DOHH2 (cell line): ENCODE measurements at regions not wholly inside any gene's neighbourhood (a gene's known extent, or its start where the extent isn't known, plus 50 kb on each side); places are given as distances from the start of the nearest gene placed in this dataset.

Source experiments
- H3F3A ChIP-seq: fragments of 200-600 bp; sonication (generic), shearing (Covaris generic); 2 replicates; pipeline ENCODE4 v1.6.0; 2016; ENCODE audit warnings: antibody characterized with exemption, mild to moderate bottlenecking; ENCODE audit not compliant: control insufficient read depth, insufficient read depth
- H3K27ac ChIP-seq: fragments of 200-600 bp; sonication (generic); 2 replicates; pipeline ENCODE4 v1.5.1; 2014; ENCODE audit warnings: low read depth, mild to moderate bottlenecking, low read length, moderate library complexity
- H3K27me3 ChIP-seq: fragments of 200-600 bp; sonication (generic); 2 replicates; pipeline ENCODE4 v1.6.1; 2014; ENCODE audit warnings: mild to moderate bottlenecking, low read length, mixed read lengths; ENCODE audit not compliant: control insufficient read depth
- H3K36me3 ChIP-seq: fragments of 200-600 bp; sonication (generic); 2 replicates; pipeline ENCODE4 v1.6.1; 2014; ENCODE audit warnings: mild to moderate bottlenecking, low read length, moderate library complexity, mixed read lengths; ENCODE audit not compliant: control insufficient read depth
- H3K4me1 ChIP-seq: fragments of 200-600 bp; sonication (generic); 2 replicates; pipeline ENCODE4 v1.6.1; 2014; ENCODE audit warnings: mild to moderate bottlenecking, low read length, mixed read lengths; ENCODE audit not compliant: control insufficient read depth
- H3K4me2 ChIP-seq: fragments of 200-600 bp; sonication (generic); 2 replicates; pipeline ENCODE4 v1.6.0; 2014; ENCODE audit warnings: mild to moderate bottlenecking, low read length, moderate library complexity
- H3K4me3 ChIP-seq: fragments of 200-600 bp; sonication (generic); 2 replicates; pipeline ENCODE4 v1.5.1; 2014; ENCODE audit warnings: mild to moderate bottlenecking, low read length, mixed read lengths
- H3K79me2 ChIP-seq: fragments of 200-600 bp; sonication (generic); 2 replicates; pipeline ENCODE4 v1.6.1; 2014; ENCODE audit warnings: mild to moderate bottlenecking, low read length, mixed read lengths; ENCODE audit not compliant: control insufficient read depth
- H3K9me2 ChIP-seq: fragments of 200-600 bp; sonication (generic); replicated peaks from 2 replicates; pipeline ENCODE4 v1.6.1; 2014; ENCODE audit warnings: mild to moderate bottlenecking, low read length, mixed read lengths; ENCODE audit not compliant: control insufficient read depth
- H3K9me3 ChIP-seq: fragments of 200-600 bp; sonication (generic); 2 replicates; pipeline ENCODE4 v1.6.1; 2014; ENCODE audit warnings: antibody characterized with exemption, low read length, mixed read lengths; ENCODE audit not compliant: control insufficient read depth, insufficient read depth
- H4K20me1 ChIP-seq: fragments of 200-600 bp; sonication (generic); 2 replicates; pipeline ENCODE4 v1.6.0; 2014; ENCODE audit warnings: low read depth, mild to moderate bottlenecking, antibody characterized with exemption, low read length, moderate library complexity; ENCODE audit not compliant: control insufficient read depth, insufficient read depth
- EZH2phosphoT487 ChIP-seq: fragments of 200-600 bp; sonication (generic); IDR thresholded peaks from 2 replicates; pipeline ENCODE4 v1.6.1; 2017; ENCODE audit warnings: borderline replicate concordance, mild to moderate bottlenecking, antibody characterized with exemption, low read length, moderate library complexity, mixed read lengths
- TF ChIP-seq, protein P1 (sequence below): fragments of 200-600 bp; sonication (generic); IDR thresholded peaks from one replicate; pipeline ENCODE4 v1.5.1; 2014; ENCODE audit warnings: antibody characterized with exemption, mild to moderate bottlenecking, low read depth, low read length; ENCODE audit not compliant: poor library complexity, severe bottlenecking

DNA sequence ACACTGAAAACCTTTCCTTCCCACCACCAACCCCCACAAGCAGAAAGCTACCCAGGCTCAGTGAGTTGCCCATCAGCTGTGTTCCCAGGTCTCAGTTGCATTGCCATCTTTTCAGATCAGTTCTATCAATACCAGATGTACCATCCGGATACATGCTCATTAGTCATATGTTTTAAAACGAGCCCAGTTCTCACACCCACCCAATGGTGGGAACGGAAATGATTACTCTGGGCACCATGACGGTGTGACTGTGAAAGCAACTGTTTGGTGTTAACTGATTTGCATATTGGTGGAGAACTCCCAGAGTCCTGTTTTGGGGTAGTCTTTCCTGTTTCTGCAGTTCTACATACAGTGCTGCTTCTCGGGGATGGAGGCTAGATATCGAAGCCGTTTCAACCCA lies 212.3 kb downstream of the TRIM36 start:
- no peak overlapping the region for H3K4me3 ChIP-seq
- H3K27me3 ChIP-seq: no peaks in the 10 kb centered on the region
- H3K9me2 ChIP-seq: no peaks in the 10 kb centered on the region
- no peak overlapping the region for H3K27ac ChIP-seq
- no peaks in the 10 kb centered on the region for H4K20me1 ChIP-seq
- no peaks in the 10 kb centered on the region for H3K79me2 ChIP-seq
- no peaks in the 10 kb centered on the region for H3F3A ChIP-seq
- no peaks in the 10 kb centered on the region for H3K9me3 ChIP-seq
- H3K4me2 ChIP-seq: no peak overlapping the region
- H3K36me3 ChIP-seq: no peaks in the 10 kb centered on the region
- no peak for TF ChIP-seq EZH2phosphoT487
- TF ChIP-seq, protein P1, sequence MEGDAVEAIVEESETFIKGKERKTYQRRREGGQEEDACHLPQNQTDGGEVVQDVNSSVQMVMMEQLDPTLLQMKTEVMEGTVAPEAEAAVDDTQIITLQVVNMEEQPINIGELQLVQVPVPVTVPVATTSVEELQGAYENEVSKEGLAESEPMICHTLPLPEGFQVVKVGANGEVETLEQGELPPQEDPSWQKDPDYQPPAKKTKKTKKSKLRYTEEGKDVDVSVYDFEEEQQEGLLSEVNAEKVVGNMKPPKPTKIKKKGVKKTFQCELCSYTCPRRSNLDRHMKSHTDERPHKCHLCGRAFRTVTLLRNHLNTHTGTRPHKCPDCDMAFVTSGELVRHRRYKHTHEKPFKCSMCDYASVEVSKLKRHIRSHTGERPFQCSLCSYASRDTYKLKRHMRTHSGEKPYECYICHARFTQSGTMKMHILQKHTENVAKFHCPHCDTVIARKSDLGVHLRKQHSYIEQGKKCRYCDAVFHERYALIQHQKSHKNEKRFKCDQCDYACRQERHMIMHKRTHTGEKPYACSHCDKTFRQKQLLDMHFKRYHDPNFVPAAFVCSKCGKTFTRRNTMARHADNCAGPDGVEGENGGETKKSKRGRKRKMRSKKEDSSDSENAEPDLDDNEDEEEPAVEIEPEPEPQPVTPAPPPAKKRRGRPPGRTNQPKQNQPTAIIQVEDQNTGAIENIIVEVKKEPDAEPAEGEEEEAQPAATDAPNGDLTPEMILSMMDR: no peak
- H3K4me1 ChIP-seq: no peaks in the 10 kb centered on the region

DNA sequence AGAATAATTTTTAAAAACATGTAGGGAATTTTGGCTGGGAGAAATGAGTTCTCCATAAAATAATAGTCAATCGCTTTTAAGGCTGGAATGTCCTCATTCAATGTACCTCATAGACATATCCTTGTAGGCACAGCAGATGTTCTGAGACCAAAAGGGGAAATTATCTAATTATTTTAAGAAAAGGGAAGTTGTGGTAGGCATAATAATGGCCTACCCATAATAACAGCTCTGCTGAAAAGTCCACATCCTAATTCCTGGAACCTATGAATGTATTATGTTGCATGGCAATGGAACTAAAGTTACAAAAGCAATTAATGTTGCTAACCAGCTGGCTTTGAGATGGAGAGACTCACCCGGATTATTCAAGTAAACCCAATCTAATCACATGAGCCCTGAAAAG lies 216.1 kb downstream of the TRIM36 start:
- Histone ChIP-seq H3K4me2 (no peak overlapping the region), H3K4me3 (no peak overlapping the region), H3K27ac (no peak overlapping the region), H3K27me3 (0 out of 2 replicates have a peak, but pooled peaks cover 5% of the 10 kb centered on the region), H3K9me3 (no peaks in the 10 kb centered on the region), H3K9me2 (no peaks in the 10 kb centered on the region), H3F3A (no peaks in the 10 kb centered on the region), H3K4me1 (no peaks in the 10 kb centered on the region), H3K79me2 (no peaks in the 10 kb centered on the region), H3K36me3 (no peaks in the 10 kb centered on the region), H4K20me1 (no peaks in the 10 kb centered on the region)
- TF ChIP-seq, protein P1: no peak
- TF ChIP-seq EZH2phosphoT487: no peak

DNA sequence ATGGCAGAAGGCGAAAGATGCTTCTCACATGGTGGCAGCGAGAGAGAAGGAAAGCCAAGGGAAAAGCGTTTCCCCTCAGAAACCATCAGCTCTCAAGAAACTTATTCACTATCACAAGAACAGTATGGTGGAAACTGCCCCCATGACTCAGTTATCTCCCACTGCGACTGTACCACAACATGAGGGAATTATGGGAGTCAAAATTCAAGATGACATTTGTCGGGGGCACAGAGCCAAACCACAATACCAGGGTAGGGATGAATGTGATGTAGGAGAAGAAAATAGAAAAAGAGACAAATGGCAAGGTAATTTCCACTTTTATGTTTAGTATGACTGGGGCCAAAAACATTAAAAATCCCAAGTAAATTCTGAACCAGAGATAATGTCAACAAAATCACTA lies 216.8 kb downstream of the TRIM36 start:
- no peaks in the 10 kb centered on the region for H3K9me2 ChIP-seq
- H3K27me3 ChIP-seq: 0 out of 2 replicates have a peak, but pooled peaks cover 5% of the 10 kb centered on the region
- no peak overlapping the region for H3K4me2 ChIP-seq
- H3K4me3 ChIP-seq: no peak overlapping the region
- no peaks in the 10 kb centered on the region for H3K4me1 ChIP-seq
- no peaks in the 10 kb centered on the region for H3K79me2 ChIP-seq
- H4K20me1 ChIP-seq: no peaks in the 10 kb centered on the region
- no peak overlapping the region for H3K27ac ChIP-seq
- no peaks in the 10 kb centered on the region for H3F3A ChIP-seq
- H3K9me3 ChIP-seq: no peaks in the 10 kb centered on the region
- no peak for TF ChIP-seq EZH2phosphoT487
- TF ChIP-seq, protein P1: no peak
- H3K36me3 ChIP-seq: no peaks in the 10 kb centered on the region
